ENCODE measurements at regions not wholly inside any gene's neighbourhood (a gene's known extent, or its start where the extent isn't known, plus 50 kb on each side); places are given as distances from the start of the nearest gene placed in this dataset.
"Not testable (repeated sequence)": the region's sequence is repeated elsewhere in the genome, so short reads cannot be mapped to it uniquely, and the experiment has no call there.

DNA sequence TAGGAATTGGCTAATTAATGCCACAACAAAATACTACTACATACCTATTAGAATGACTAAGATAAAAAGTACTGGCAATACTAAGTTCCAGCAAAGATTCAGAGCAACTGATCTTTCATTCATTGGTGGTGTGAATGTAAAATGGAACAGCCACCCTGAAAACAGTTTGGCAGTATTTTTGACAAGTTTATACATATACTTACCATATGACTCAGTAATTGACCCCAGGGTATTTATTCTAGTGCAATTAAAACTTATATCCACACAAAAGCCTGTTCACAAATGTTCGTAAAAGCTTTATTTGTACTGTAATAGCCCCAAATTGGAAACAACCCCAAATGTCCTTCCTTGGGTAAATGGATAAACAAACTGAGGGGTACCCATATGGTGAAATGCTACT is 270.8 kb upstream of the ACTBL2 start:
- peak in 1 of 2 experiments; percentile 47 for DNase-seq (ENCODE audit: low read depth in 1 of 2, low spot score in 1 of 2)
- in situ Hi-C loops (cut with HindIII; ENCODE audit: low pct_unique_long_range_greater_than_20kb, low sequenced_read_pairs) = no loop called here
- no peak for TF ChIP-seq JUND (IDR thresholded peaks at IDR 0.05; ENCODE audit: low read depth)

DNA sequence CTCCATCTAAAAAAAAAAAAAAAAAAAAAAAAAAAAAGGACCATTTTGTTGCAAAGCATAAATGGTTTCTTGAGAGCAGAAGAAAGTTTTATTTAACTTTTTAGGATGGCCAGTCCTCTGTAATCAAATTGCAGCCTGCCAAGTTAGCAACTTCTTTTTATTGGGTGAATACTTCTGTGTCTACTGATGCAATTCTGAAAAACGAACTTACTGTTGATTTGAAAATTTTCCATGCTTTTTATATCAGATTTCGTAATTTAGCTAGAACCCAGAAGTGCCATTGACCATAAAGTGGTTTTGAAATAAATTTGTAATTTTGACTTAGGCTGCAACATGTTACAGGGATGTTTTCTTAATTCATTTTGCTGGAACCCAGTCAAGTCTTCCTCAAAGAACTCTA is 269.1 kb upstream of the ACTBL2 start:
- DNase-seq (ENCODE audit: low read depth in 1 of 2, low spot score in 1 of 2) = no peak
- no peak for TF ChIP-seq JUND (IDR thresholded peaks at IDR 0.05; ENCODE audit: low read depth)
- in situ Hi-C loops (cut with HindIII; ENCODE audit: low pct_unique_long_range_greater_than_20kb, low sequenced_read_pairs) = no loop called here

DNA sequence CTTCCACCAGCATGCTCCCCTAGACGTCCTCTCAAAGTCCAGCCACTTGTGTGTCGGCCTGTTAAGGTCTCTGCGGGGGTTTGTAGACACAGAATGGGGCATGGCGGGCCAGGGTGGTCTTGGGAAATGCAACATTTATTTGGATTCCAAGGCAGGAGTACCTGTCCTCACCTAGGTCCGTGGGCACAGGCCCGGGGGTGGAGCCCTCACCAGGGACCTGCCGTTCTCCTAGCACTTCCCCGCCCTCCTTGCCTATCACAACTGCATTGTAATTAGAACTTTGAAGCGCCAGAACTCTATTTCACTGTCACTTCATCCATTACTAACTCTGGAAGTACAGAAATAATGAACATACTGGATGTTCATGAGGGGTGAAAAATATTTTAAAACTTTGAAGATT is 268.3 kb upstream of the ACTBL2 start:
- no peak for TF ChIP-seq JUND (IDR thresholded peaks at IDR 0.05; ENCODE audit: low read depth)
- in situ Hi-C loops (cut with HindIII; ENCODE audit: low pct_unique_long_range_greater_than_20kb, low sequenced_read_pairs) = no loop called here
- DNase-seq (ENCODE audit: low read depth in 1 of 2, low spot score in 1 of 2) = no peak

DNA sequence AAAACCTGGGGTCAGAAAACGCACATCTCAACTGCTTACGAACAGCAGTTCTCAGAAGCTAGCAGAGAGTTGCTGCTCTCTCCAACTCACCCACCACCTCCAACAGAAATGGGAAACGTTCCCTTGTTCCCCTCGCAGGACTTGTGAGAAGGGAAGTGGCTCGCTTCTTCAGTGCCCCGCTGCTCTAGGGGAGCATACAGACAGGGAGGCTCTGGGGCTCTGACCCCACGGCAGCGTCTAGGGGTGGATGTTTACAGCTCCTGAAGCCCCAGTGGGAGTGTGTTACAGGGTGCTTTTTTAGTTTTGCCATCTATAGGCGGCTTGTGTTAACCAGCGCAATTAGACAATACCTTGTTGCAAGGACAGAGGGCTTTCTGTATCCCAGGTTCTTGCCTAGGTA is 267.7 kb upstream of the ACTBL2 start:
- DNase-seq (ENCODE audit: low read depth in 1 of 2, low spot score in 1 of 2) = no peak

DNA sequence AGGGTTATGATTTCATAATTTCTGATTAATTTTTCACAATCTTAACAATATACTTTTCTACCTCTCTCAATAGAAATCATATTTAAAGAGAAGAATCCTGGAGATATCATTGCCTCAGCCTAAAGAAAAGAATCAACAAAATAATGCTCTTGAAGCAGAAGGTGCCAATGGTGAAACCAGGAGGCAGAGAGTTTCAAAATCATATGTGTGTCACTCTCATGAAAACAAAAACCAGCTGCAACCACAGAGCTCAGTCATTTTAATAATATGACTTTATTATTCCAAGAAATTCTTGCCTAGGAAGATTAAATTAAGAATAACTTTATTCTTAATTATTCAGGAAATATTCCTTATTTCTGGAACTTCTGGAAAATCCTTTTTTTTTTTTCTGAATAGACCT is 266.8 kb upstream of the ACTBL2 start:
- no peak for TF ChIP-seq JUND (IDR thresholded peaks at IDR 0.05; ENCODE audit: low read depth)
- in situ Hi-C loops (cut with HindIII; ENCODE audit: low pct_unique_long_range_greater_than_20kb, low sequenced_read_pairs) = no loop called here
- DNase-seq (ENCODE audit: low read depth in 1 of 2, low spot score in 1 of 2) = no peak

More for the DNA sequence above, 267.7 kb upstream of the ACTBL2 start:
- TF ChIP-seq JUND (IDR thresholded peaks at IDR 0.05; ENCODE audit: low read depth) = no peak
- in situ Hi-C loops (cut with HindIII; ENCODE audit: low pct_unique_long_range_greater_than_20kb, low sequenced_read_pairs) = no loop called here

DNA sequence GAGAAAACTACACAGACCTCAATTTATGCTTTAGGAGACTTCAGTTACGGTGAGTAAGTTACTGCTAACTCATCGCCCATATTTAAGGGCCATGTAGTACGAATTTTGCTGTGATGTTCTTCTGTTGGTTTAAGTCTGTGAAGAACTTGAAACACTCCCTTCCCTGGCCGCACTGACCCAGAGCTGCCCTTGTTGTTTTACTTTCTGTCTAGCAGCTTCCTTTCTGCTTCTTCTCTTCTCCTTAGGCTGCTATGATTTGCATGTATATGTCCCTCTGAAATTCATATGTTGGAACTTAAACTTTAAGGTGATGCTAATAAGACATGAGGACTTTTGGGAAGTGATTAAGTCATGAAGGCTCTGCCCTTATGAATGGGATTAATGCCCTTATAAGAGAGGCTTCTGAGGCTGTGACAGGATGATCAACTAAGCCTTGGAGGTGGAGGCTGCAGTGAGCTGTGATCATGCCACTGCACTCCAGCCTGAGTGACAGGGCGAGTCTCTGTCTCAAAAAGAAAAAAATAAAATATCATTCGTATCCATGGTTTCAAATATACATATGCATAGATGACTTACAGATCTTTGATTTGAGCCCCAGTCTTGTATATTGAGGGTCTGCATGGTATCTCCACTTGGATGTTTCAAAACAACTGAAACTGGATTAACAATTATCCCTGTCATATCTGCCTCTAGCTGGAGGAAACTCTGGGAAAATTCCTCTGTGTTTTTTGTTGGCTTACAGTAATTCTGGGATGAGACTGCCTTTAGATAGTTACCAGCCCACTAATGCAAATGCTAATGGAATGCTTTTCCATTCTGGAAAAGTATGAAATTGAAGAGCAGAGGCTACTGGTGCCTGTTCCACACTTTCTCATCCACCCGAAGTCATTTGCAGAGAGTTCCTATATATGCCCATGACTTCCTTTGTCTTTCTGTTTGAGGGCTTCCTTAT is 263.4 kb upstream of the ACTBL2 start:
- in situ Hi-C loops (cut with HindIII; ENCODE audit: low pct_unique_long_range_greater_than_20kb, low sequenced_read_pairs) = no loop called here
- DNase-seq (ENCODE audit: low read depth in 1 of 2, low spot score in 1 of 2) = no peak
- no peak for TF ChIP-seq JUND (IDR thresholded peaks at IDR 0.05; ENCODE audit: low read depth)

DNA sequence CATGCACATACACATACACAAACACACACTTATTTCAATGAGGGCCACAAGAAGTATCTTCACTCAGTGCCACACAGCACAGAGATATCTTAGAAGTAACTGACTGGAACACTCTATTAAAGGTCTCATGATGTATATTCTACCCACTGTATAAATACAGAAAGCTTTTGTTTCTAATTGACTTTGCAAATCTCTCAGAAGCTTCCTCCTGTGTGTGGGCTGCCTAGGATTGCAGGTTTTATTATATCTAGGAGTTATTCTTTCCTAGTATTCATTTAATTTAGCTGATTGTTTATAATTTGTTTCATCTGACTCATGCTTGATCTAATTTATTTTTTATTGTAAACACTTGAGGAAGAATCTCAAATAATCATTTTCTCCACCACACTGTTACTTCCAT is 262.4 kb upstream of the ACTBL2 start:
- in situ Hi-C loops (cut with HindIII; ENCODE audit: low pct_unique_long_range_greater_than_20kb, low sequenced_read_pairs) = no loop called here
- DNase-seq (ENCODE audit: low read depth in 1 of 2, low spot score in 1 of 2) = no peak
- no peak for TF ChIP-seq JUND (IDR thresholded peaks at IDR 0.05; ENCODE audit: low read depth)

DNA sequence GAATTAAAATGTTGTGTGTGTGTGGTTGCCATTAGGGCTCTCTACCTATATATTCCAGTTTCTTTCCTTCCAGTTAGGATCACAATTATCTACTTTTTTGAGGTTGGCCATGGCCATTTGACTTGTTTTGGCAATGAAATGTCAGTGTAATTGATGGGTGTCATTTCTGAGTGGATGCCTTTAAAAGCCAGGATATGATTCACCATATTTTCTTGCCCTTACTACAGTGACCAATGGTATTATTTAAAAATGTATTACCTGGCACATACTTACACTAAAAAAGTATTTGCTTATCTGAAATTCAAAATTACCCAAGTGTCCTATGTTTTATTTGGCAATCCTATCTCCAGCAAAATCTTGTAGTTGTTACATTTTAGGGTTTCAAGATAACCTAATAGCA is 258.7 kb upstream of the ACTBL2 start:
- DNase-seq (ENCODE audit: low read depth in 1 of 2, low spot score in 1 of 2) = no peak
- in situ Hi-C loops (cut with HindIII; ENCODE audit: low pct_unique_long_range_greater_than_20kb, low sequenced_read_pairs) = no loop called here
- TF ChIP-seq JUND (IDR thresholded peaks at IDR 0.05; ENCODE audit: low read depth) = no peak

DNA sequence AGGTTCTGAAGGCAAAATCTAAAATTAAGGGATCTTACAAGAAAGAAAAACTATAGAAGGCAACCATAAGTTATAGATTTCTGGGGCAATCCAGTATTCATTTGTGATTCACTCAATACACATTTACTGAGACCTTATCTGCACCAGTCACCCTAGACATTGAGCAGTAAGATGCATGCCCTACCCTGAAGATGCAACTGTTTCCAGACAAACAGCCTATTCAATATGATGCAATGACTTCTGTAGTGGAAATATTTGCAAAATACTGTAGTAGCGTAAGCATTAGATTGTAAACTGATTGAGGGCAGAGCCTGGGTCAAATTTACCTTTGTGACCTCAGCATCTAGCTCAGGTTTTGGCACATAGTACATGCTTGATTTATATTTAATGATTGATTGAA is 256.2 kb upstream of the ACTBL2 start:
- in situ Hi-C loops (cut with HindIII; ENCODE audit: low pct_unique_long_range_greater_than_20kb, low sequenced_read_pairs) = no loop called here
- DNase-seq (ENCODE audit: low read depth in 1 of 2, low spot score in 1 of 2) = no peak
- no peak for TF ChIP-seq JUND (IDR thresholded peaks at IDR 0.05; ENCODE audit: low read depth)

DNA sequence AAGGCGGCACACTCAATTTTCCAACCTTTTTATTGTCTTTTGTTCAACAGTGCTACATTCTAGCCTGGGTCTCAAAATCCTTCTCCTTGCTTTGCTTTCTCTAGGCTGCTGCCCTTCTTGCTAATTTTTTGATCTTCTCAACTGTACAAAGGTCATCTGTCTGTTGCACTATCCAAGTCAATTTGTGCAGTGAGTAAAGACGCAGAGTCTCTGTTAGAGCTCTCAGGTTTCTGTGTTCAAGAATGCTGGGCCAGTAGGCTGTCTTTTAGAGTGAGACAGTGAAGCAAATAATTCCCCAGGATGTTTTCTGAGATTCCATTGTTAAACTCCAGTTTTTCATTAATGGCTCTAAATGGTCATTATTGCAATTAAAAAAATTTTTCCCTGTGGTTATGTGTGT is 255.7 kb upstream of the ACTBL2 start:
- in situ Hi-C loops (cut with HindIII; ENCODE audit: low pct_unique_long_range_greater_than_20kb, low sequenced_read_pairs) = no loop called here
- DNase-seq (ENCODE audit: low read depth in 1 of 2, low spot score in 1 of 2) = no peak
- TF ChIP-seq JUND (IDR thresholded peaks at IDR 0.05; ENCODE audit: low read depth) = no peak

DNA sequence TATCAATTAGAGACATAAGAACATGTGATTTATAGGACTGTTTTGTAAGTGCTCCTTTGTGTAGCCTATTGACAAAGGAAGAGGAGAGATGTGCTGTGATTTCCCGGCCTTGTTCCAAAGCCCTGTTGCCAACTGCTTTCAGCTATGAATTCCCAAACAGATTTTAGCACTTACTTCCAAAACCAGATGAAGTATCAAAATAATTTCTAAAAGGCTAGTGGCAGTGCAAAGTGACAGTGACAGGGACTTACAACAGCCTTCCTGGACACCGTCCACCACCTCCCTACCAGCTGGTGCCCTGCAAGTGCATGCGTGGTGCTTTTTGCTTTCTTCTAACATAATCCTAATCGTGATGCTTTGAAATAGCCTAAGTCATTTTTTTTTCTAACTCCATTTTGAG is 254.1 kb upstream of the ACTBL2 start:
- TF ChIP-seq JUND (IDR thresholded peaks at IDR 0.05; ENCODE audit: low read depth) = no peak
- in situ Hi-C loops (cut with HindIII; ENCODE audit: low pct_unique_long_range_greater_than_20kb, low sequenced_read_pairs) = no loop called here
- no peak for DNase-seq (ENCODE audit: low read depth in 1 of 2, low spot score in 1 of 2)

DNA sequence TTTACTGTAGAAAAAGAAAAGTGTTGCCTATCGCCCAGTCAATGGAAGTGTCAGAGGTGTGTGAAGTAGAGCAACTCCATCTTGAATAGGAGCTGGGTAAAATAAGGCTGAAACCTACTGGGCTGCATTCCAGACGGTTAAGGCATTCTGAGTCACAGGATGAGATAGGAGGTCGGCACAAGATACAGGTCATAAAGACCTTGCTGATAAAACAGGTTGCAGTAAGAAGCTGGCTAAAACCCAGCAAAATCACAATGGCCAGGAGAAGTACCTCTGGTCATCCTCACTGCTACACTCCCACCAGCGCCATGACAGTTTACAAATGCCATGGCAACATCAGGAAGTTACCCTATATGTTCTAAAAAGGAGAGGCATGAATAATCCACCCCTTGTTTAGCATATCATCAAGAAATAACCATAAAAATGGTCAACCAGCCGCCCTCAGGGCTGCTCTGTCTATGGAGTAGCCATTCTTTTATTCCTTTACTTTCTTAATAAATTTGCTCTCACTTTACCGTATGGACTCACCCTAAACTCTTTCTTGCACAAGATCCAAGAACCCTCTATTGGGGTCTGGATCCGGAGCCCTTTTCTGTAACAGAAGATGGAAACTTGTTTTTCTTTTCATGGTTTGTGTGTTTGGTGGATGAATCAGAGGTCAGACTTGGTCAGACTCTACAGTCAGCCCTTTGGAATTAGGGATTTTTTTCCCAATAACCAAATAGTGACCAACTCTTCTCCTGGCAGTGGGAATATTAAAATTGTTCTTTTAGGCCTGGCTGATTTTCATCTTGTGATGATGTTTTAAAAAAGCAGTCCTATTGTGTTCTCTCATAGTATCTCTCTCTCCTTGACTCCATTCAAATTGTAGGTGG is 252.9 kb upstream of the ACTBL2 start:
- not testable (repeated sequence) for DNase-seq (ENCODE audit: low read depth in 1 of 2, low spot score in 1 of 2)

DNA sequence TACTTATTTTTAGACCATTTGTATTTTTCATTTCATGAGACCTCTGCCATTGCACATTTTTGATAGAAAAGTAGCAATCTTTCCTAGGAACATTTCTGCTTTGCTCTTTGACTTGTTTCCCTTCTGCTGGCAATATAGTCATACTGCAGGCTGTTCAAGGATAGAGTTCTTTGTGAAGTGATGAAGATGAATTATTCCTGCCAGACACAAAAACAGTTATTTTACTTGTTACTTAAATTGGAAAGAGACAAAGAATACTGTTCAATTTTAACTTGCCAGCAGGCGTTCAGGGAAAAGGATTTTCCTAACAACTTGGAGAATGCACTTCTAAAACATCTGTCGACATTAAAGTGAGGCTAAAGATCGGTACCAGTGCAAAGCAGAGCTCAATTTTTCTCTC is 251.7 kb upstream of the ACTBL2 start:
- TF ChIP-seq JUND (IDR thresholded peaks at IDR 0.05; ENCODE audit: low read depth) = no peak
- in situ Hi-C loops (cut with HindIII; ENCODE audit: low pct_unique_long_range_greater_than_20kb, low sequenced_read_pairs) = no loop called here
- DNase-seq (ENCODE audit: low read depth in 1 of 2, low spot score in 1 of 2) = no peak

More for the DNA sequence above, 252.9 kb upstream of the ACTBL2 start:
- in situ Hi-C loops (cut with HindIII; ENCODE audit: low pct_unique_long_range_greater_than_20kb, low sequenced_read_pairs) = not testable (repeated sequence)

Data from T47D (cell line).